ENCODE measurements at regions not wholly inside any gene's neighbourhood (a gene's known extent, or its start where the extent isn't known, plus 50 kb on each side); places are given as distances from the start of the nearest gene placed in this dataset.

GRCh38 chr13:76522083-76522755 is 364.0 kb downstream of the KCTD12 start:
- no peaks in the 10 kb centered on the region for H3K36me3 ChIP-seq (ENCODE audit: control insufficient read depth in 4 of 4, insufficient read depth in 4 of 4, low read length in 4 of 4)
- H3K27me3 ChIP-seq (ENCODE audit: control insufficient read depth in 3 of 3, insufficient read depth in 3 of 3, low read length in 2 of 3), result no peaks in the 10 kb centered on the region
- H3K27ac ChIP-seq (ENCODE audit: low read depth in 1 of 2, low read length in 1 of 2), result no peak overlapping the region
- peaks cover 0 to 2% (median 0%) of the 10 kb centered on the region in 4 donors for H3K9me3 ChIP-seq (ENCODE audit: control insufficient read depth in 4 of 4, insufficient read depth in 3 of 4, low read length in 3 of 4)
- H3K4me1 ChIP-seq (ENCODE audit: control insufficient read depth in 5 of 5, insufficient read depth in 5 of 5, low read length in 5 of 5), result no peaks in the 10 kb centered on the region
- ATAC-seq (ENCODE audit: insufficient read depth, low FRiP score) (no peak), DNase-seq (no peak)
- no peak for TF ChIP-seq CTCF (IDR thresholded peaks at IDR 0.05; ENCODE audit: control extremely low read depth, extremely low read depth)
- WGBS, 2 donors, result 86 to 90% methylated on average over 4 of the region's 4 CpGs
- H3K4me3 ChIP-seq, result no peak overlapping the region
- H3K9ac ChIP-seq (ENCODE audit: insufficient read depth in 1 of 2, low read length in 2 of 2), result no peak overlapping the region

- ATAC-seq (ENCODE audit: insufficient read depth, low FRiP score) (no peak), DNase-seq (no peak)
- Histone ChIP-seq H3K9me3 (ENCODE audit: control insufficient read depth in 4 of 4, insufficient read depth in 3 of 4, low read length in 3 of 4) (peaks cover 0 to 2% (median 0%) of the 10 kb centered on the region in 4 donors), H3K27me3 (ENCODE audit: control insufficient read depth in 3 of 3, insufficient read depth in 3 of 3, low read length in 2 of 3) (no peaks in the 10 kb centered on the region), H3K9ac (ENCODE audit: insufficient read depth in 1 of 2, low read length in 2 of 2) (no peak overlapping the region), H3K27ac (ENCODE audit: low read depth in 1 of 2, low read length in 1 of 2) (no peak overlapping the region), H3K4me3 (no peak overlapping the region), H3K4me1 (ENCODE audit: control insufficient read depth in 5 of 5, insufficient read depth in 5 of 5, low read length in 5 of 5) (peaks cover 0 to 5% (median 0%) of the 10 kb centered on the region in 5 donors), H3K36me3 (ENCODE audit: control insufficient read depth in 4 of 4, insufficient read depth in 4 of 4, low read length in 4 of 4) (no peaks in the 10 kb centered on the region)
- TF ChIP-seq CTCF (IDR thresholded peaks at IDR 0.05; ENCODE audit: control extremely low read depth, extremely low read depth), result no peak
- WGBS, 2 donors, result 94 to 98% methylated on average over 7 of the region's 7 CpGs
These were observed 366.5 kb downstream of the KCTD12 start for GRCh38 chr13:76519685-76520084.

- ATAC-seq (ENCODE audit: insufficient read depth, low FRiP score) (no peak), DNase-seq (no peak)
- peaks cover 0 to 2% (median 0%) of the 10 kb centered on the region in 4 donors for H3K9me3 ChIP-seq (ENCODE audit: control insufficient read depth in 4 of 4, insufficient read depth in 3 of 4, low read length in 3 of 4)
- no peak overlapping the region for H3K27ac ChIP-seq (ENCODE audit: low read depth in 1 of 2, low read length in 1 of 2)
- no peak overlapping the region for H3K9ac ChIP-seq (ENCODE audit: insufficient read depth in 1 of 2, low read length in 2 of 2)
- no peaks in the 10 kb centered on the region for H3K36me3 ChIP-seq (ENCODE audit: control insufficient read depth in 4 of 4, insufficient read depth in 4 of 4, low read length in 4 of 4)
- H3K4me3 ChIP-seq, result no peak overlapping the region
- H3K4me1 ChIP-seq (ENCODE audit: control insufficient read depth in 5 of 5, insufficient read depth in 5 of 5, low read length in 5 of 5), result peaks cover 0 to 5% (median 0%) of the 10 kb centered on the region in 5 donors
- no peaks in the 10 kb centered on the region for H3K27me3 ChIP-seq (ENCODE audit: control insufficient read depth in 3 of 3, insufficient read depth in 3 of 3, low read length in 2 of 3)
- TF ChIP-seq CTCF (IDR thresholded peaks at IDR 0.05; ENCODE audit: control extremely low read depth, extremely low read depth), result no peak
These were observed 369.6 kb downstream of the KCTD12 start for GRCh38 chr13:76516586-76516985.

GRCh38 chr13:76516013-76516412 is 370.2 kb downstream of the KCTD12 start:
- H3K36me3 ChIP-seq (ENCODE audit: control insufficient read depth in 4 of 4, insufficient read depth in 4 of 4, low read length in 4 of 4), result no peaks in the 10 kb centered on the region
- H3K27ac ChIP-seq (ENCODE audit: low read depth in 1 of 2, low read length in 1 of 2), result no peak overlapping the region
- H3K4me3 ChIP-seq, result no peak overlapping the region
- 69 to 79% methylated on average over 1 of the region's 1 CpG for WGBS, 2 donors
- H3K27me3 ChIP-seq (ENCODE audit: control insufficient read depth in 3 of 3, insufficient read depth in 3 of 3, low read length in 2 of 3), result no peaks in the 10 kb centered on the region
- no peak for ATAC-seq (ENCODE audit: insufficient read depth, low FRiP score)
- H3K9me3 ChIP-seq (ENCODE audit: control insufficient read depth in 4 of 4, insufficient read depth in 3 of 4, low read length in 3 of 4), result peaks cover 0 to 2% (median 0%) of the 10 kb centered on the region in 4 donors
- no peak for TF ChIP-seq CTCF (IDR thresholded peaks at IDR 0.05; ENCODE audit: control extremely low read depth, extremely low read depth)
- DNase-seq, result no peak
- peaks cover 0 to 5% (median 0%) of the 10 kb centered on the region in 5 donors for H3K4me1 ChIP-seq (ENCODE audit: control insufficient read depth in 5 of 5, insufficient read depth in 5 of 5, low read length in 5 of 5)
- H3K9ac ChIP-seq (ENCODE audit: insufficient read depth in 1 of 2, low read length in 2 of 2), result no peak overlapping the region

Measured in lung (tissue), 11 donors.